ENCODE measurements at regions not wholly inside any gene's neighbourhood (a gene's known extent, or its start where the extent isn't known, plus 50 kb on each side); places are given as distances from the start of the nearest gene placed in this dataset.

DNA sequence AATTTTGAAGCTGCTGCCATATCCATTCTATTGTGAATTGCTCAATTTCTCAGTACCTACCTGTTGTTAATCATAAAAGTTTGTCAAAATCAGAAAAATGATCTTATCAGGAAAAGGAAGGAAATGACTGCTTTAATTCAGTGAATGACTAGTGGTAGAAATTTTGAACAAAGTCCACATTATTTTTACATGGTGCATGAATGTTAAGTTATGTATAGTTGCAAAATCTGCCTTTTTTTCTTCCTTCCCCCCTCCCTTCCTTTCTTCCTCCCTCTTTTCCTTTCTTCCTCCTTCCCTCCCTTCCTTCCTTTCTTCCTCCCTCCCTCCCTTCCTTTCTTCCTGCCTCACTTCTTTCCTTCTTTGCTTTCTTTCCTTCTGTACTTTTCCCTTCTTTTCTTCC is 127.1 kb upstream of the TSHZ2 start:
- TF ChIP-seq, protein P1, sequence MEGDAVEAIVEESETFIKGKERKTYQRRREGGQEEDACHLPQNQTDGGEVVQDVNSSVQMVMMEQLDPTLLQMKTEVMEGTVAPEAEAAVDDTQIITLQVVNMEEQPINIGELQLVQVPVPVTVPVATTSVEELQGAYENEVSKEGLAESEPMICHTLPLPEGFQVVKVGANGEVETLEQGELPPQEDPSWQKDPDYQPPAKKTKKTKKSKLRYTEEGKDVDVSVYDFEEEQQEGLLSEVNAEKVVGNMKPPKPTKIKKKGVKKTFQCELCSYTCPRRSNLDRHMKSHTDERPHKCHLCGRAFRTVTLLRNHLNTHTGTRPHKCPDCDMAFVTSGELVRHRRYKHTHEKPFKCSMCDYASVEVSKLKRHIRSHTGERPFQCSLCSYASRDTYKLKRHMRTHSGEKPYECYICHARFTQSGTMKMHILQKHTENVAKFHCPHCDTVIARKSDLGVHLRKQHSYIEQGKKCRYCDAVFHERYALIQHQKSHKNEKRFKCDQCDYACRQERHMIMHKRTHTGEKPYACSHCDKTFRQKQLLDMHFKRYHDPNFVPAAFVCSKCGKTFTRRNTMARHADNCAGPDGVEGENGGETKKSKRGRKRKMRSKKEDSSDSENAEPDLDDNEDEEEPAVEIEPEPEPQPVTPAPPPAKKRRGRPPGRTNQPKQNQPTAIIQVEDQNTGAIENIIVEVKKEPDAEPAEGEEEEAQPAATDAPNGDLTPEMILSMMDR (IDR thresholded peaks at IDR 0.05; ENCODE audit: insufficient read depth, low read length, severe bottlenecking), result no peak
- DNase-seq (ENCODE audit: low read depth) (no peak), FAIRE-seq (no peak)
- H3K4me3 ChIP-seq (ENCODE audit: low read depth, low read length), result no peak overlapping the region
- H3K27me3 ChIP-seq (ENCODE audit: control insufficient read depth, insufficient read depth, low read length), result no peaks in the 10 kb centered on the region
- H3K36me3 ChIP-seq (ENCODE audit: control insufficient read depth, insufficient read depth, low read length), result no peaks in the 10 kb centered on the region

DNA sequence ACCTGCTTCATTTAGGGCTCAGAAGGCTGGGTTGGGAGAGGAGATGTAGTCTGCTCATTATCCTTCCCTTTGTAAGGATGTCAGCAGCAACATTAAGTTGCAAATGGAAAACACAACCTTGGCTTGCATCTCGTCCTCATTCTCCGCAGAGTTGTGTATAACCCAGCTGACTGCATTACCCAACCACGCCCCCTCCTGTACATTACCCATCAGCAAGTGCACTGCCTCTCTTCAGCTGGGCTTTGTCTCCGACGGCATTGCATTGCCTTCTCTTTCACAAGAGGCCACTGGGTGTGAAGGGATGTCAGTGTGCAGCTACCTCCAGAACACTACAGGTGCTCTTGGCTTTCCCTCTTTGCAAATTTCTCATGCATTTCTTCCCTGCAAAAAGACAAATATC is 128.7 kb upstream of the TSHZ2 start:
- Histone ChIP-seq H3K36me3 (ENCODE audit: control insufficient read depth, insufficient read depth, low read length) (no peaks in the 10 kb centered on the region), H3K4me3 (ENCODE audit: low read depth, low read length) (no peak overlapping the region), H3K27me3 (ENCODE audit: control insufficient read depth, insufficient read depth, low read length) (no peaks in the 10 kb centered on the region)
- DNase-seq (ENCODE audit: low read depth), result no peak
- TF ChIP-seq, protein P1 (IDR thresholded peaks at IDR 0.05; ENCODE audit: insufficient read depth, low read length, severe bottlenecking), result no peak
- peak; percentile 58 for FAIRE-seq

DNA sequence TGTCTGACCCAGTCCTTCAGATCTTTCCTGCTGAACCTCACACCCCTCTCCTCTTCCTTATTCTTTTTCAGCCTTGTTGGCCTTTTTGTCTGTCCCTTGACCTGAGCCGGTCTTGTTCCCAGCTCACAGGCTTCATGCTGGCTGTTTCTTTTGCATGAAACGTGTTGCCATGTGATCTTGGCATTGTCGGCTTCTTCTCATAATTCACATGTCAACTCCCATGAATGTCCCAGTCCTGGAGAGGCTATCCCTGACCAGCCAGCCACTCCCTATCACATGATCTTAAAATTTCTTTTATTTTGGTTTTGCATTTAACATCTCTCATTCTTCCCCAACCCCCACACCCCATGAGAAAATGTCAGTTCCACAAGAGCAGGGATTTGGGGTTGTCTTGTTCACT is 131.2 kb upstream of the TSHZ2 start:
- H3K36me3 ChIP-seq (ENCODE audit: control insufficient read depth, insufficient read depth, low read length), result no peaks in the 10 kb centered on the region
- DNase-seq (ENCODE audit: low read depth) (no peak), FAIRE-seq (no peak)
- H3K27me3 ChIP-seq (ENCODE audit: control insufficient read depth, insufficient read depth, low read length), result no peaks in the 10 kb centered on the region
- TF ChIP-seq, protein P1 (IDR thresholded peaks at IDR 0.05; ENCODE audit: insufficient read depth, low read length, severe bottlenecking), result no peak
- no peak overlapping the region for H3K4me3 ChIP-seq (ENCODE audit: low read depth, low read length)

DNA sequence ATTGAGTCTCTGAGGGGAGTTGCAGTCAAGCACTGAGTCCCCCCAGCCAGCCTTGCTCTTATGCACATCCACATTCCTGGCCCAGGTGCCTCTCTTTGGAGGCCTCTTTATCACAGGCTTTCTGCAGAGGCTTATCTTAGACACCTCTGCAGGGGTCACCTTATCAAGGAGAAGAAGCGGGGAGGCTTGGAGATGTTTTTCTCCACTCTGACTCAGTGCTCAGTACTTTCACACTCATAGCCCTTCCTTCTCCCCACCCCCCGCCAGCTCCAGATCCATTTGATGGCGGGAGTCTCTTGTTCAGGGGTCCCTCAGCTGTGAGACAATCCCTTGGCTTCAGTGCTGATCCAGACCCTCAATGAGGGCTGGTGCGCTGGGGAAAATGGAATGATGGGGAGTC is 132.1 kb upstream of the TSHZ2 start:
- TF ChIP-seq, protein P1 (IDR thresholded peaks at IDR 0.05; ENCODE audit: insufficient read depth, low read length, severe bottlenecking), result no peak
- no peak for FAIRE-seq
- H3K27me3 ChIP-seq (ENCODE audit: control insufficient read depth, insufficient read depth, low read length), result no peaks in the 10 kb centered on the region

DNA sequence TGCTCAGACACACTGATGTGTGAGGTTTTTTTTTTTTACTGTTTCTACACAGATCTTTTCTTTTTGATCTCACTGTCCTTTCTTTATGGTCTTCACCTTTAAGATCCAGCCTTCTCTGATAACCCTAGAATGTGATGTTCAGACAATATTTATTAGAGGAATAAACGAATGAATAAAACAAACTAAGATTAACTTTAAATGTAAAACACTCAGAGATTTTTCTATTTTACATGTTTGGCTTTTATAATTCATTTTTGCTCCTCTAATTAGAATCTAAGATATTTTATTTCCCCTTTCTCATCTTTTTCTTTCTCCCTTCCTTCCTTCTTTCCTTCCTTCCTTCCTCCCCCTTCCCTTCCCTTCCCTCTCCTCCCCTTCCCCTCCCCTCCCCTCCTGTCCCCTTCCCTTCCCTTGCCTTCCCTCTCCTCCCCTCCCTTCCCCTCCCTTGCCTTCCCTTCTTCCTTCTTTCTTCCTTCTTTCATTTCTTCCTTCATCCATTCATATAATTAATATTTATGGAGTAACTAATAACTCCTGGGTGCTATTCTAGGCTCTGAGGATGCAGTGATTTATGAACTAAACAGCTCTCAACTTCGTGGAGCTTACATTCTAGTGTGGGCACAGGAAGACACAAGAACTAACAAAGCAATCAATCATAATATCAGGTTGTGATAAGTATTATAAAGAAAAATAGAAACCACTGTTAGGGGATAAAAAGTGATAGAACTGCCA is 133.5 kb upstream of the TSHZ2 start:
- Histone ChIP-seq H3K4me3 (ENCODE audit: low read depth, low read length) (no peak overlapping the region), H3K36me3 (ENCODE audit: control insufficient read depth, insufficient read depth, low read length) (no peaks in the 10 kb centered on the region), H3K27me3 (ENCODE audit: control insufficient read depth, insufficient read depth, low read length) (no peaks in the 10 kb centered on the region)
- TF ChIP-seq, protein P1 (IDR thresholded peaks at IDR 0.05; ENCODE audit: insufficient read depth, low read length, severe bottlenecking), result no peak
- no peak for FAIRE-seq
- no peak for DNase-seq (ENCODE audit: low read depth)

More for the DNA sequence above, 132.1 kb upstream of the TSHZ2 start:
- Histone ChIP-seq H3K36me3 (ENCODE audit: control insufficient read depth, insufficient read depth, low read length) (no peaks in the 10 kb centered on the region), H3K4me3 (ENCODE audit: low read depth, low read length) (no peak overlapping the region)
- no peak for DNase-seq (ENCODE audit: low read depth)

DNA sequence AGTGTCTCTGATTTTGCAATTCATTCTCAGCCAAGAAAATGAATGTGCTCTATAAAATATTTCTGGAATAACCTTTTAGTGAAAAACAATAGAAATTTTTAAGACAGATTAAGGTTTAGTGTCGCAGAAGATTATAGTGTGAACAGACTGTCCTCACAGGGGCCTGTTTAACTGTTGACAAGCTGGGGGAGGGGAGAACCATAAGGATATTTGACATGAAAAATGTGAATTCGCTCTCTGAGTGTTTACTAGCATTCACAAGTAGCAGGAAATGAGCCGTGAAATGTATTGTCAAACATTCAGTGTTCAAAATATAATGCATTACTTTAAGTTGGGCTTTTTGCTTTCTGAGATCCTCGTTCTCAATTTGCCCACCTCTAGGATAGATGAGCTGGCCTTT is 134.8 kb upstream of the TSHZ2 start:
- Histone ChIP-seq H3K4me3 (ENCODE audit: low read depth, low read length) (no peak overlapping the region), H3K27me3 (ENCODE audit: control insufficient read depth, insufficient read depth, low read length) (no peaks in the 10 kb centered on the region), H3K36me3 (ENCODE audit: control insufficient read depth, insufficient read depth, low read length) (no peaks in the 10 kb centered on the region)
- DNase-seq (ENCODE audit: low read depth), result no peak
- no peak for FAIRE-seq
- TF ChIP-seq, protein P1 (IDR thresholded peaks at IDR 0.05; ENCODE audit: insufficient read depth, low read length, severe bottlenecking), result no peak

Measured in bronchial epithelial cell (primary cell).